Effector memory CD8-positive, alpha-beta T cell (primary cell): ENCODE measurements at regions not wholly inside any gene's neighbourhood (a gene's known extent, or its start where the extent isn't known, plus 50 kb on each side); places are given as distances from the start of the nearest gene placed in this dataset.

Experiments
- ATAC-seq: fragments of 150-1000 bp; cut with Tn5 transposase; replicated peaks from 2 replicates; pipeline ENCODE4 v1.10.0; 2021; ENCODE audit warnings: mild to moderate bottlenecking, moderate library complexity
- DNase-seq, 3 experiments: peaks; one replicate each; pipeline ENCODE4 v3.0.0; 2021
- H3K27ac Mint-ChIP-seq, 2 donors: one replicate each; pipeline ENCODE4 v1.8.0; 2022; ENCODE audit warnings: mild to moderate bottlenecking in 2 of 2, mixed read lengths in 2 of 2, moderate library complexity in 2 of 2
- H3K27me3 Mint-ChIP-seq, 2 donors: one replicate each; pipeline ENCODE4 v1.8.0; 2022; ENCODE audit warnings: mixed read lengths in 2 of 2
- H3K36me3 Mint-ChIP-seq: one replicate; pipeline ENCODE4 v1.8.0; 2022; ENCODE audit warnings: mild to moderate bottlenecking, moderate library complexity, mixed read lengths; ENCODE audit not compliant: insufficient read depth
- H3K4me1 Mint-ChIP-seq, 2 donors: one replicate each; pipeline ENCODE4 v1.8.0; 2022; ENCODE audit warnings: low read depth in 2 of 2, mixed read lengths in 2 of 2
- H3K4me3 Mint-ChIP-seq, 2 donors: one replicate each; pipeline ENCODE4 v1.8.0; 2022; ENCODE audit warnings: mild to moderate bottlenecking in 2 of 2, mixed read lengths in 2 of 2, moderate library complexity in 2 of 2
- H3K9me3 Mint-ChIP-seq, 2 donors: one replicate each; pipeline ENCODE4 v1.8.0; 2022; ENCODE audit warnings: mixed read lengths in 2 of 2

DNA sequence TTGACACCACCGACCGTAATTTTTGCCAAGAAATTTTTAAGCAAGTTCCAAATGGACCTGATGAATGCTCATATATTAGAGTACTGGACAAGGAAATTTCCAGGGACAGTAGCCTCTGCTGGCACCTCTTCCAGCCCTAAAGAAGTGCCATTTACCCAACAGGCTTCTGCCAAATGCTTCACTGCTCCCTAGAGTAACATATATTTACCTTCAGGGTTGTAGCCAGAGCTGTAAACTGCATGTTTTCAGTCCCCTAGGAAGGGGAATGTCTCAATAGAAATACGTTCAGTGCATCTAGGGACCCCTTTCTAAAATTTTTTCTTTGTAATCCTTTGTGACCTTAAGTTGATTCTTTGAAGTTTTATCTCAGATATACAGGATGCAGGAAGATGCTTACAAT is 143.1 kb upstream of the SMAD1 start:
- peaks cover 0 to 2% of the 10 kb centered on the region in 2 donors for H3K4me1 Mint-ChIP-seq
- ATAC-seq (no peak), DNase-seq (no peak)
- H3K9me3 Mint-ChIP-seq, result no peaks in the 10 kb centered on the region
- no peak overlapping the region for H3K4me3 Mint-ChIP-seq
- H3K27ac Mint-ChIP-seq, result no peak overlapping the region
- no peaks in the 10 kb centered on the region for H3K36me3 Mint-ChIP-seq
- H3K27me3 Mint-ChIP-seq, result peaks cover 11 to 19% of the 10 kb centered on the region in 2 donors

DNA sequence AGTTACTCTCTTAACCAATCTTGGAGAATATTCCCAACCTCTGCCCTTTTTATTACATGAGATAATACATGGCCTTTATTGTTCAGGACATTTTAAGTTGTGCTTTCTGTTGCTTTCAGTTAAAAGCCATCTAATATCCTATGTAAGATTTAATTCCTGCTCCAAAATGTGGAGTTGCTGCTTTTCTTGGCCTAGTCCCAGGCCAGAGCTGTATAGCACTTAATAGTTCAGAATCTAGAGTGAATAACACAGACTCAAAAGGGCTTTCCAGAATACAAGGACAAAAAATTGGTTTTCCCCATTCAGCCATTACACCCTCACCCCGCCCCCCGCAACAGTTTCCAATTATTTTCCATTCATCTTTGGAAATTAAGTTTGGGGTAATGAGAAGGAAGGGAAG is 144.3 kb upstream of the SMAD1 start:
- H3K4me3 Mint-ChIP-seq, result no peak overlapping the region
- no peak overlapping the region for H3K27ac Mint-ChIP-seq
- no peak for ATAC-seq
- peaks cover 11 to 19% of the 10 kb centered on the region in 2 donors for H3K27me3 Mint-ChIP-seq
- H3K4me1 Mint-ChIP-seq, result peaks cover 0 to 2% of the 10 kb centered on the region in 2 donors
- no peaks in the 10 kb centered on the region for H3K9me3 Mint-ChIP-seq
- no peak for DNase-seq
- H3K36me3 Mint-ChIP-seq, result no peaks in the 10 kb centered on the region

GRCh38 chr4:145333786-145334185 is 147.9 kb upstream of the SMAD1 start:
- peaks cover 8 to 15% of the 10 kb centered on the region in 2 donors for H3K27me3 Mint-ChIP-seq

GRCh38 chr4:145326491-145326890 is 146.1 kb upstream of the OTUD4 start:
- H3K9me3 Mint-ChIP-seq, result no peaks in the 10 kb centered on the region
- H3K27me3 Mint-ChIP-seq, result peaks cover 28 to 38% of the 10 kb centered on the region in 2 donors
- DNase-seq (no peak), ATAC-seq (no peak)
- no peaks in the 10 kb centered on the region for H3K36me3 Mint-ChIP-seq
- H3K27ac Mint-ChIP-seq, result no peak overlapping the region
- no peaks in the 10 kb centered on the region for H3K4me1 Mint-ChIP-seq
- H3K4me3 Mint-ChIP-seq, result no peak overlapping the region

More at GRCh38 chr4:145333786-145334185, 147.9 kb upstream of the SMAD1 start:
- Mint-ChIP-seq H3K9me3 (no peaks in the 10 kb centered on the region), H3K27ac (no peak overlapping the region), H3K4me3 (no peak overlapping the region), H3K36me3 (no peaks in the 10 kb centered on the region), H3K4me1 (peaks cover 0 to 2% of the 10 kb centered on the region in 2 donors)
- no peak for DNase-seq
- no peak for ATAC-seq

DNA sequence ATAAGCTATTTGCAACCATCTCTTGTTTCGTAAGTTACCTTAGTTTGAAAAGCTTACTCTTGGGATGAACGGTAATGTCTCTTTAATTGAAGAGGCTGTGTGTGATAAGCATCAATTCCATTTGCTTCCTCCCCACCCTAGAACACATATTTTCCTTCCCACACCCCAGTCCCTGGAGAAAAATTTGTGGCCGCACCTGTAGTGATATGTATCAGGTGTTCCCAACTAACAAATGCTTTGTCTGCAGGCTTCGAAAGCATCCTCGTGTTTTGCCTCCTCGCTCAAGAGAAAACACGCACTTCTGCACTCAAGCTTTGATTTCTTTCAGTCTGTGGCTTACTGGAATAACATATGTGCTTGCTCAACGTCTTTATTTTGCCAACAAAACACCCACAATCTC is 143.8 kb upstream of the OTUD4 start:
- Mint-ChIP-seq H3K9me3 (no peaks in the 10 kb centered on the region), H3K4me1 (no peaks in the 10 kb centered on the region), H3K27ac (no peak overlapping the region), H3K27me3 (peaks cover 39 to 41% of the 10 kb centered on the region in 2 donors), H3K36me3 (no peaks in the 10 kb centered on the region), H3K4me3 (no peak overlapping the region)
- no peak for ATAC-seq
- no peak for DNase-seq

DNA sequence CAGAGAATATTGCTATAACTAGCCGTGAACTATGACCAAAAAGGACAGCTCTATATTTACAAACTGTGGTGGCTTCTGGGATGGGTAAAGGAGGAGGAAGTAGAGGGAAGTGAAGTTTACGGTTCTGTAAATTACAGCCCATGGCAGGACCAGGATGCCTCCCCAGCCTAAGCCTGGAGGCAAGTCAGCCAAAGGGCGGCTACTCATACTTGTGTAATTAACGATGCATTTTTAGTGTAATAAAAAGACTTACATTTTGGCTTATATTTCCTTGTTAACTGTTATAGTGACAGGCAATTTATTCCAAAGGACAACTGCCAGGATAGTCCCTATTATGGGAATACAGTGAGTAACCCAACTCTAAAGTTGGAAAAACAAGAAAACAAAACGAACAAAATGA is 139.9 kb upstream of the OTUD4 start:
- H3K36me3 Mint-ChIP-seq, result no peaks in the 10 kb centered on the region
- DNase-seq, result no peak
- no peaks in the 10 kb centered on the region for H3K4me1 Mint-ChIP-seq
- H3K27me3 Mint-ChIP-seq, result peaks cover 46 to 48% of the 10 kb centered on the region in 2 donors
- H3K9me3 Mint-ChIP-seq, result no peaks in the 10 kb centered on the region
- H3K4me3 Mint-ChIP-seq, result no peak overlapping the region
- ATAC-seq, result no peak
- no peak overlapping the region for H3K27ac Mint-ChIP-seq

DNA sequence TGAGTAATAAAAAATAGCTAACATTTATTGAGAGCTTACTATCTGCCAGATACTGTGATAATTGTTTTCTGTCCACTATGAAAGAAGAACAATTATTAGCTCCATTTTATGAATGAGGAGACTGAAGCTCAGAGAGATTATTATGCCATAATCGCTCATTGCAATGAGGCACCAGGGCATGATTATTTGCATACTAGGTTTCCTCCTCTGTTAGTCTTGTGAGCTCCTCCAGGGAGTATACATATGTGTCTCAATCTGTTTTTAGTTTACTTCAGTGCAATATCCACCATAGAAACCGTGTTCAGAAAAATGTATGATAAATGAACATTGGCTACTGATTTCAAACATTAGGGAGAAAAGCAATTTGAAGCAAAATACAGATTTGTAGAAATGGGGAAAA is 139.4 kb upstream of the OTUD4 start:
- Mint-ChIP-seq H3K4me3 (no peak overlapping the region), H3K27me3 (peaks cover 41 to 43% of the 10 kb centered on the region in 2 donors), H3K36me3 (no peaks in the 10 kb centered on the region), H3K4me1 (no peaks in the 10 kb centered on the region), H3K27ac (no peak overlapping the region), H3K9me3 (no peaks in the 10 kb centered on the region)
- DNase-seq (no peak), ATAC-seq (no peak)

DNA sequence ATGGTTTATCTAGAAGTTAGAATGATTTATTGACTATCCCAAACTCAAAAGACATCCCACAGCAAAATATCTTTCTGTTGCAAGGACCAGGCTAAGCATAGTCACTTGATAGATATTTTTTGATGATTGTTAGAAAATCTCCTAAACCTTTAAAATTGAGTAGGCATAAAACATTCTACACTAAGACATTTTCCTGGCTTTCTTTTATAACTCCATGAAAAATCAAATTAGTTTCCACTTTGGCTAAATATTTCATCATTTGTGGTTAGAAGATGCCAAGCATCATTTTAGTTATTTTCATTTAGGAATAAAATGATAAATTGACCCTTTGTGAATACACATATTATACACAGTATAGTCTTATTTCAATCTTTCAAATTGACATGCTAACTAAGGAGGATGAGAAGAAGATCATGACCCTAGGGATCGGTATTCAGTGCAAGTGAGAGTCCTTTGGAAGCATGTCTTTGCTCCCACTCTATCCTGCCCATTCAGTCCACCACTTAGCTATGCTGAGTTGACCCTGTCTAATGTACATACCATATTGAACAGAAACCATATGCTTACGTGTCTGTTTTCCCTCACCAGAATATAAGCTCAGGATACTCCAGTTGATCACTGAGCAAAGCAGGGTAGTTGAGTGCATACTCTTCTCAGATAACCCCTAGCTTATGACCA is 136.6 kb upstream of the OTUD4 start:
- H3K9me3 Mint-ChIP-seq, result no peaks in the 10 kb centered on the region
- no peak overlapping the region for H3K4me3 Mint-ChIP-seq
- ATAC-seq, result no peak
- H3K36me3 Mint-ChIP-seq, result peaks cover 2% of the 10 kb centered on the region
- H3K27me3 Mint-ChIP-seq, result peaks cover 37 to 43% of the 10 kb centered on the region in 2 donors
- H3K4me1 Mint-ChIP-seq, result no peaks in the 10 kb centered on the region
- no peak for DNase-seq
- H3K27ac Mint-ChIP-seq, result no peak overlapping the region

DNA sequence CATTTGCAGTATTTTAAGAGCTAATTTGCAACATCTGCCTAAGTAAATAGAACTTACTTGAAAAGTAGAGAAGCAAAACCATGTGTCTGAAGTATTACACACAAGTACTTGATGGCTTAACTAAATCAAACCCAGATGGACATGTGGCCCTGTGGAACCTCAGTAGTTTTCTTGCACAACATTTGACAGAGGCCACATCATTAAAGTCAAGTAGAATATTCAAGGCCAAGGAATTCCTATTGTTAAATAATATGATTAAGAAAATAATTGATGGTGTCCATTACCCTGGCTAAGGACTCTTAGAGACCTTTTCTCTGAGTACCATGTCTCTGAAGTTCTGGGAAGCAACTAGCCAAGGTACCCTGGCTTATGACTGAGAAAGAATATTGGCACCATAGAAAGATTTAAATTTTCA is 135.4 kb upstream of the OTUD4 start:
- H3K27ac Mint-ChIP-seq, result no peak overlapping the region
- H3K27me3 Mint-ChIP-seq, result peaks cover 39 to 43% of the 10 kb centered on the region in 2 donors
- H3K4me3 Mint-ChIP-seq, result no peak overlapping the region
- ATAC-seq (no peak), DNase-seq (no peak)
- no peaks in the 10 kb centered on the region for H3K4me1 Mint-ChIP-seq
- H3K36me3 Mint-ChIP-seq, result peaks cover 2% of the 10 kb centered on the region
- no peaks in the 10 kb centered on the region for H3K9me3 Mint-ChIP-seq

DNA sequence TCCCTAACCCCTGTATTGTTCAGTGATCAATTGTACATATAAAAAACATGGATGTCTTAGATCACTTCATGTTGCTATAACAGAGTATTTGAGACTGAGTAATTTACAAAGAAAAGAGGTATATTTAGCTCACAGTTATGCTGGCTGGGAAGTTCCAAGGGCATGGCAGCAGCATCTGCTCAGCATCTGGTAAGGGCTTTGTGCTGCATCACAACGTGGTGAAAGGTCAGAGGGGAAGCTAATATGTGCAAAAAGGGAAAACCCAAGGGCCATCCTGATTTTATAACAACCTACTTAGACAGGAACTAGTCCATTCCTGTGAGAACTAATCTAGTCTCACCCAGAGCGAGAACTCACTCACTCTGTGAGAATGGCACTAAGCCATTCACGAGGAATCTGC is 128.2 kb upstream of the OTUD4 start:
- peaks cover 1% of the 10 kb centered on the region for H3K36me3 Mint-ChIP-seq
- H3K27me3 Mint-ChIP-seq, result peaks cover 6 to 10% of the 10 kb centered on the region in 2 donors
- no peak for DNase-seq
- H3K9me3 Mint-ChIP-seq, result no peaks in the 10 kb centered on the region
- peaks cover 0 to 3% of the 10 kb centered on the region in 2 donors for H3K4me1 Mint-ChIP-seq
- ATAC-seq, result no peak
- H3K4me3 Mint-ChIP-seq, result no peak overlapping the region
- no peak overlapping the region for H3K27ac Mint-ChIP-seq

DNA sequence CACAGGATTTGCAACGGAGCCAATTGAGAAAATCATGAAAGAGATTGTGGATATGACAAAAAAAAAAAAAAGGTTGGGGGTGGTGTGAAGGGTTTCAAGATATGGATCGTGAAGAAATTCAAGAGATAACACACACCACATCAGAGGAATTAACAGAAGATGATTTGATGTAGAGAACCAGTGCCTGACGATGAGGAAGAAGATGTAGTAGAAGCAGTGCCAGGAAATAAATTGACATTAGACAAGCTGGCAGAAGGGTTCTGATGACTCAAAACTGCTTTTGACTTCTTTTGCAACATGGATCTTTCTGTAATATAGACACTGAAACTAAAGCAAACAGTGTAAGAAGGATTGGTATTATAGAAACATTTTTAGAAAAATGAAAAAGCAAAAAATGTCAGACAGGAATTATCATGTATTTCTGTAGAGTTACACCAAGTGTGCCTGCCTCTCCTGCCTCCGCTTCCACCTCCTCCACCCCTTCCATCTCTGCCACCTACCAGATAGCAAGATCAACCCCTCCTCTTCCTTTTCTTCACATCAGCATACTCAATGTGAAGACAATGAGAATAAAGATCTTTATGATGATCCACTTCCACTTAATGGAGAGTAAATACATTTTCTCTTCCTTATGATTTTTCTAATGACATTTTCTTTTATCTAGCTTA is 127.5 kb upstream of the OTUD4 start:
- Mint-ChIP-seq H3K4me1 (peaks cover 0 to 3% of the 10 kb centered on the region in 2 donors), H3K9me3 (no peaks in the 10 kb centered on the region), H3K4me3 (no peak overlapping the region), H3K27me3 (peaks cover 7 to 12% of the 10 kb centered on the region in 2 donors), H3K36me3 (no peaks in the 10 kb centered on the region), H3K27ac (no peak overlapping the region)
- DNase-seq (no peak), ATAC-seq (no peak)

GRCh38 chr4:145307120-145307519 is 126.7 kb upstream of the OTUD4 start:
- no peak for ATAC-seq
- H3K36me3 Mint-ChIP-seq, result no peaks in the 10 kb centered on the region
- peaks cover 0 to 3% of the 10 kb centered on the region in 2 donors for H3K4me1 Mint-ChIP-seq
- peaks cover 11 to 20% of the 10 kb centered on the region in 2 donors for H3K27me3 Mint-ChIP-seq
- no peak for DNase-seq
- H3K9me3 Mint-ChIP-seq, result no peaks in the 10 kb centered on the region
- no peak overlapping the region for H3K4me3 Mint-ChIP-seq
- H3K27ac Mint-ChIP-seq, result no peak overlapping the region

DNA sequence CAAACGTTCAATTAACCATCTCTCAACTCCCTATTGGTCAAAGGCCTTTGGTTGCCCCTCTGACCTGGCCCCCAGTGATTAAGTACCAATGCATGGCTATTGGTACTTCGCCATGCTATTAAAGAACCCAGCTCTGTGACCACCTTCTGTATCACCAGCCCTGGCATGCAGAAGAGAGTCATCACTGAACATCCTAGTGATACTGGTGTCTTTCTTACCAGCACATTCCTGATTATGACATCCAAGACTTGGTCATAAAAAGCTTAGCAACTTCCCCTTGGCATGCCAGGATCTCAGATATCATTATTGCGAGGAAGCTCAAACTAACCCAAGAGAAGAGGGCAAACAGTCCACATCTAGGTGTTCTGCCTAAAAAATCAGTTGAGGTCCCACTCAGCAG is 122.3 kb upstream of the OTUD4 start:
- H3K27ac Mint-ChIP-seq, result no peak overlapping the region
- H3K4me3 Mint-ChIP-seq, result no peak overlapping the region
- H3K4me1 Mint-ChIP-seq, result no peaks in the 10 kb centered on the region
- H3K36me3 Mint-ChIP-seq, result no peaks in the 10 kb centered on the region
- no peak for DNase-seq
- ATAC-seq, result no peak
- no peaks in the 10 kb centered on the region for H3K9me3 Mint-ChIP-seq
- peaks cover 6 to 34% of the 10 kb centered on the region in 2 donors for H3K27me3 Mint-ChIP-seq

DNA sequence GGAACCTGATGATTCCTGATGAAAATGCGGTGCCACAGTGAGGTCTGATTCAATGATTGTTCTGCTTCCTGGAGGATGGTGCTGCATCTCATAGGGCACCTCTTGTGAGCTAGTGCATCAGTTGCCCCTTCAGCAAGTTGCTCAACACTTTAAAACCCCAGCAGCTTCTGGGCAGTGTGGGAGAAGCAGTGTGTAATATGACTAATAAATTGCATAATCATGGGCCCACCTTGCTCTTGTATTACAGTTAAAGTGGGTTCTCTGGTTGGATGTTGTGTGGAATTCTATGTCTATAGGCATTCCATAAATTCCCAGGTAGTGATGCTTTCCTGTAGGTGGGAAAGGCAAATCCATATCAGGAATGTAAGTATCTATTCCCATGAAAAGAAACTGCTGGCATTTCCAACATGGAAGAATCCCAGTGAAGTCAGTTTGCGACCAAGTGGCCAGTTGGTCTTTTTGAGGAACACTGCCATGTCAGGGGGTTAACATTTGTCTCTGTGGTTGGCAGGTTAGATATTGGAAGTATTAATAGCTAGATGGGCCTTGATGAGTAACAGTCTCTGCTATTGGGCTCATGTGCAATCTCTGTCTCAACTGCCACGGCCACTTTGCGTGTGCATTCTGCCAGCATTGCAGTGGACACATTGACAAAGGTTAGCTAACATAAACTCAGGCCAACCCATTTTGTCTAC is 121.1 kb upstream of the OTUD4 start:
- H3K9me3 Mint-ChIP-seq, result no peaks in the 10 kb centered on the region
- DNase-seq (no peak), ATAC-seq (no peak)
- no peak overlapping the region for H3K4me3 Mint-ChIP-seq
- no peak overlapping the region for H3K27ac Mint-ChIP-seq
- H3K4me1 Mint-ChIP-seq, result no peaks in the 10 kb centered on the region
- H3K36me3 Mint-ChIP-seq, result no peaks in the 10 kb centered on the region
- peaks cover 11 to 43% of the 10 kb centered on the region in 2 donors for H3K27me3 Mint-ChIP-seq
